HG03342 (cell line): ENCODE measurements at regions not wholly inside any gene's neighbourhood (a gene's known extent, or its start where the extent isn't known, plus 50 kb on each side); places are given as distances from the start of the nearest gene placed in this dataset.
"Not testable (repeated sequence)": the region's sequence is repeated elsewhere in the genome, so short reads cannot be mapped to it uniquely, and the experiment has no call there.

Experiments used
- ATAC-seq: cut with Tn5 transposase; IDR thresholded peaks from one replicate; pipeline ENCODE4 v1.9.1; 2021; ENCODE audit warnings: mild to moderate bottlenecking, moderate library complexity; ENCODE audit not compliant: unreplicated experiment

- ATAC-seq = no peak
These were observed 99.4 kb upstream of the LSM6 start for GRCh38 chr4:146076081-146076480.

GRCh38 chr4:146073517-146073916 lies 102.0 kb upstream of the LSM6 start:
- peak; percentile 57 for ATAC-seq

GRCh38 chr4:146072376-146072775 lies 103.1 kb upstream of the LSM6 start:
- ATAC-seq = no peak

- no peak for ATAC-seq
These were observed 104.1 kb upstream of the LSM6 start for GRCh38 chr4:146071390-146071789.

GRCh38 chr4:146063143-146063542 lies 112.4 kb upstream of the LSM6 start:
- ATAC-seq = no peak

- ATAC-seq = no peak
These were observed 113.2 kb upstream of the LSM6 start for GRCh38 chr4:146062340-146062739.

- ATAC-seq = no peak
These were observed 113.7 kb upstream of the LSM6 start for GRCh38 chr4:146061610-146062334.

- ATAC-seq = peak; percentile 89
These were observed 115.7 kb upstream of the LSM6 start for GRCh38 chr4:146059865-146060264.

GRCh38 chr4:146059151-146059550 lies 116.4 kb upstream of the LSM6 start:
- ATAC-seq = peak; percentile 60

- ATAC-seq = no peak
These were observed 117.0 kb upstream of the LSM6 start for GRCh38 chr4:146058531-146058930.

GRCh38 chr4:146054676-146055075 lies 116.1 kb upstream of the ZNF827 start:
- ATAC-seq = no peak

GRCh38 chr4:146053891-146054290 lies 115.3 kb upstream of the ZNF827 start:
- ATAC-seq = no peak

GRCh38 chr4:146051728-146052391 lies 113.2 kb upstream of the ZNF827 start:
- ATAC-seq = no peak

GRCh38 chr4:146051223-146051622 lies 112.6 kb upstream of the ZNF827 start:
- ATAC-seq = no peak

GRCh38 chr4:146049802-146050201 lies 111.2 kb upstream of the ZNF827 start:
- peak; percentile 93 for ATAC-seq

- ATAC-seq = not testable (repeated sequence)
These were observed 109.1 kb upstream of the ZNF827 start for GRCh38 chr4:146047768-146048167.

GRCh38 chr4:146041139-146042004 lies 102.7 kb upstream of the ZNF827 start:
- no peak for ATAC-seq

GRCh38 chr4:146040623-146041022 lies 102.0 kb upstream of the ZNF827 start:
- ATAC-seq = no peak

- ATAC-seq = no peak
These were observed 94.5 kb upstream of the ZNF827 start for GRCh38 chr4:146033149-146033548.

- no peak for ATAC-seq
These were observed 93.7 kb upstream of the ZNF827 start for GRCh38 chr4:146032234-146032860.
